MCF 10A (cell line): ENCODE measurements at regions not wholly inside any gene's neighbourhood (a gene's known extent, or its start where the extent isn't known, plus 50 kb on each side); places are given as distances from the start of the nearest gene placed in this dataset.

Source experiments
- BruUV-seq: library from RNA; stranded (reverse); fragments of 400-500 nt; replicated peaks from 2 replicates; lab custom pipeline; 2021; lab: Mats Ljungman, UMichigan
- CTCF ChIA-PET: fragments of 300-600 bp; sonication (Branson Sonifier 250); formaldehyde crosslinking; extraction: SDS; loops from one replicate; lab custom pipeline; 2021; ENCODE audit warnings: antibody characterized with exemption, inconsistent platforms; lab: Yijun Ruan, JAX
- POLR2A ChIA-PET: fragments of 300-600, 350-650 bp; sonication (Branson Sonifier 250); formaldehyde crosslinking; extraction: SDS; loops from one replicate; lab custom pipeline; 2020; ENCODE audit warnings: antibody characterized with exemption, inconsistent platforms; lab: Yijun Ruan, JAX
- DNase-seq: peaks from one replicate; pipeline ENCODE4 v3.0.0-alpha.2; 2018; ENCODE audit not compliant: unreplicated experiment
- H3K27ac Mint-ChIP-seq: one replicate; pipeline ENCODE4 v1.8.0; 2022; ENCODE audit warnings: mild to moderate bottlenecking, low read depth, mixed read lengths; ENCODE audit not compliant: unreplicated experiment
- H3K27me3 Mint-ChIP-seq: one replicate; pipeline ENCODE4 v1.8.0; 2022; ENCODE audit warnings: mixed read lengths; ENCODE audit not compliant: insufficient read depth, unreplicated experiment
- H3K36me3 Mint-ChIP-seq: one replicate; pipeline ENCODE4 v1.8.0; 2022; ENCODE audit warnings: mild to moderate bottlenecking, moderate library complexity, mixed read lengths; ENCODE audit not compliant: insufficient read depth, unreplicated experiment
- H3K4me1 Mint-ChIP-seq: one replicate; pipeline ENCODE4 v1.8.0; 2022; ENCODE audit warnings: mixed read lengths; ENCODE audit not compliant: insufficient read depth, unreplicated experiment
- H3K4me3 Mint-ChIP-seq: one replicate; pipeline ENCODE4 v1.8.0; 2022; ENCODE audit warnings: mild to moderate bottlenecking, moderate library complexity, mixed read lengths; ENCODE audit not compliant: unreplicated experiment
- H3K9me3 Mint-ChIP-seq: one replicate; pipeline ENCODE4 v1.8.0; 2022; ENCODE audit warnings: mixed read lengths; ENCODE audit not compliant: unreplicated experiment
- intact Hi-C: fragments of 100-400 bp; cut with micrococcal nuclease; formaldehyde crosslinking; loops from 2 replicates; pipeline ENCODE4 v1.14.1; 2022
- TF ChIP-seq, protein P1 (sequence below): fragments of 200-600 bp; IDR thresholded peaks from one replicate; pipeline ENCODE4 v1.8.0; 2022; ENCODE audit warnings: antibody characterized with exemption, mild to moderate bottlenecking; ENCODE audit not compliant: unreplicated experiment

- Mint-ChIP-seq H3K27ac (no peak overlapping the region), H3K9me3 (no peaks in the 10 kb centered on the region), H3K4me1 (no peaks in the 10 kb centered on the region), H3K4me3 (no peak overlapping the region), H3K36me3 (no peaks in the 10 kb centered on the region), H3K27me3 (no peaks in the 10 kb centered on the region)
- no TSS peak for BruUV-seq
- intact Hi-C loops, result no loop called here
- peak; percentile 1 for DNase-seq
- CTCF ChIA-PET, result no interaction called here
- TF ChIP-seq, protein P1, sequence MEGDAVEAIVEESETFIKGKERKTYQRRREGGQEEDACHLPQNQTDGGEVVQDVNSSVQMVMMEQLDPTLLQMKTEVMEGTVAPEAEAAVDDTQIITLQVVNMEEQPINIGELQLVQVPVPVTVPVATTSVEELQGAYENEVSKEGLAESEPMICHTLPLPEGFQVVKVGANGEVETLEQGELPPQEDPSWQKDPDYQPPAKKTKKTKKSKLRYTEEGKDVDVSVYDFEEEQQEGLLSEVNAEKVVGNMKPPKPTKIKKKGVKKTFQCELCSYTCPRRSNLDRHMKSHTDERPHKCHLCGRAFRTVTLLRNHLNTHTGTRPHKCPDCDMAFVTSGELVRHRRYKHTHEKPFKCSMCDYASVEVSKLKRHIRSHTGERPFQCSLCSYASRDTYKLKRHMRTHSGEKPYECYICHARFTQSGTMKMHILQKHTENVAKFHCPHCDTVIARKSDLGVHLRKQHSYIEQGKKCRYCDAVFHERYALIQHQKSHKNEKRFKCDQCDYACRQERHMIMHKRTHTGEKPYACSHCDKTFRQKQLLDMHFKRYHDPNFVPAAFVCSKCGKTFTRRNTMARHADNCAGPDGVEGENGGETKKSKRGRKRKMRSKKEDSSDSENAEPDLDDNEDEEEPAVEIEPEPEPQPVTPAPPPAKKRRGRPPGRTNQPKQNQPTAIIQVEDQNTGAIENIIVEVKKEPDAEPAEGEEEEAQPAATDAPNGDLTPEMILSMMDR, result no peak
- POLR2A ChIA-PET, result no interaction called here
Observed at GRCh38 chr13:105147461-105147860, 1388.0 kb downstream of the EFNB2 start.

DNA sequence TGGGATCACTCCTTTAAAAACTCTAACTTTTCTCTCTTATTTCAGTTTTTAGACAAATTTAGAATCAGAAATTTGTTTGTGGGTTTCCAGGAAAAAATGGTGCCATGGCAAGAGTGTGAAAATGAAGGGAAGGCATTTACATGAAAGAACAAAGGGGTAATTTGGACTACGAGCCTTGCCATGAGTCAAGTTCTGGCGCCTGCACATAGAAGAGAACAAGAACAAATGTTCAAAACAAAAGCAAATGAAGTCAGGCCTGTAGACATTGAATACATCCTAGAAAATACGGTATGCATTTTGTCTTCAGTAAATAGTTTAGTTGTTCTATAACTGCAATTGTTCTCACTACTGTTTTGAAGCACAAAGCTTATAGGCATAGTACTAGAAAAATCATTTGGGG lies 1390.5 kb downstream of the EFNB2 start:
- Mint-ChIP-seq H3K9me3 (no peaks in the 10 kb centered on the region), H3K27ac (no peak overlapping the region), H3K4me3 (no peak overlapping the region), H3K36me3 (no peaks in the 10 kb centered on the region), H3K27me3 (no peaks in the 10 kb centered on the region), H3K4me1 (no peaks in the 10 kb centered on the region)
- POLR2A ChIA-PET, result interaction anchor here (0.8 kb wide), 1 partner anchor 41 kb away, joined by 3 read pairs; no protein-coding TSS in a partner anchor
- intact Hi-C loops, result no loop called here
- DNase-seq, result no peak
- no TSS peak for BruUV-seq
- CTCF ChIA-PET, result interaction anchor here (0.6 kb wide), 2 partner anchors 299 to 1409 kb away, joined by 3 read pairs; no protein-coding TSS in a partner anchor
- TF ChIP-seq, protein P1, result no peak

- CTCF ChIA-PET, result no interaction called here
- BruUV-seq, result no TSS peak
- TF ChIP-seq, protein P1, result no peak
- POLR2A ChIA-PET, result interaction anchor here (0.6 kb wide), 1 partner anchor 1321 kb away, joined by 3 read pairs; no protein-coding TSS in a partner anchor
- intact Hi-C loops, result no loop called here
- no peaks in the 10 kb centered on the region for H3K9me3 Mint-ChIP-seq
- H3K27me3 Mint-ChIP-seq, result no peaks in the 10 kb centered on the region
- no peak overlapping the region for H3K27ac Mint-ChIP-seq
- no peak for DNase-seq
- H3K36me3 Mint-ChIP-seq, result no peaks in the 10 kb centered on the region
- no peaks in the 10 kb centered on the region for H3K4me1 Mint-ChIP-seq
- no peak overlapping the region for H3K4me3 Mint-ChIP-seq
Observed at GRCh38 chr13:105144020-105144419, 1391.4 kb downstream of the EFNB2 start.

DNA sequence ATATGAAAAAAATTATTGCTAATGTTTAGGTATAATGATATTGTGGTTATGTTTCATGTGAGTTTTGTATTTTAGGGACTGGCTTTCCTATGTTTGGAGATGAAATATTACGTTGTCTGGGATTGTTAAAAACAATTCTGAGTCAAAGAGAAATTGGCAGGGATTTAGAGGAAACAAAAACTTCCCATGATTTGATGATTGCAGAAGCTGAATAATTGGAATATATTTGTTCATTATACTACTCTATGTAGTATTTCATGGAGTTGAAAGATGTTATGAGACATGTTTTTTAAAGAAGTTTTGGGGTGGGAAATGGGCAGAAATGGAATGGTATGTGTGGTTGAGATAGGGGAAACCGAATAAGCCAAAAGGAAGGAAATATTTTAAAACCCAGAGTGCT lies 1392.9 kb downstream of the EFNB2 start:
- ChIA-PET POLR2A (no interaction called here), CTCF (no interaction called here)
- Mint-ChIP-seq H3K27me3 (no peaks in the 10 kb centered on the region), H3K27ac (no peak overlapping the region), H3K4me3 (no peak overlapping the region), H3K9me3 (no peaks in the 10 kb centered on the region), H3K4me1 (no peaks in the 10 kb centered on the region), H3K36me3 (no peaks in the 10 kb centered on the region)
- intact Hi-C loops, result no loop called here
- no peak for DNase-seq
- BruUV-seq, result no TSS peak
- TF ChIP-seq, protein P1, result no peak
